ENCODE measurements at regions not wholly inside any gene's neighbourhood (a gene's known extent, or its start where the extent isn't known, plus 50 kb on each side); places are given as distances from the start of the nearest gene placed in this dataset.

GRCh38 chr7:47669901-47670384 lies 88.0 kb upstream of the TNS3 start:
- POLR2A ChIA-PET: no interaction called here
- intact Hi-C loops (cut with micrococcal nuclease): no loop called here

GRCh38 chr7:47669178-47669891 lies 87.4 kb upstream of the TNS3 start:
- Mint-ChIP-seq H3K9me3 (no peaks in the 10 kb centered on the region), H3K4me1 (ENCODE audit: low read depth) (no peaks in the 10 kb centered on the region), H3K36me3 (no peaks in the 10 kb centered on the region), H3K27me3 (no peaks in the 10 kb centered on the region), H3K27ac (no peak overlapping the region), H3K4me3 (no peak overlapping the region)
- DNase-seq: no peak
- ChIA-PET CTCF (no interaction called here), POLR2A (no interaction called here)
- intact Hi-C loops (cut with micrococcal nuclease): no loop called here

More at GRCh38 chr7:47669901-47670384, 88.0 kb upstream of the TNS3 start:
- H3K36me3 Mint-ChIP-seq: no peaks in the 10 kb centered on the region
- no peak for DNase-seq
- no peak overlapping the region for H3K27ac Mint-ChIP-seq
- no peaks in the 10 kb centered on the region for H3K9me3 Mint-ChIP-seq
- H3K4me3 Mint-ChIP-seq: no peak overlapping the region
- no peaks in the 10 kb centered on the region for H3K27me3 Mint-ChIP-seq
- H3K4me1 Mint-ChIP-seq (ENCODE audit: low read depth): no peaks in the 10 kb centered on the region
- CTCF ChIA-PET: no interaction called here

- DNase-seq: no peak
- no peaks in the 10 kb centered on the region for H3K9me3 Mint-ChIP-seq
- no peaks in the 10 kb centered on the region for H3K4me1 Mint-ChIP-seq (ENCODE audit: low read depth)
- intact Hi-C loops (cut with micrococcal nuclease): no loop called here
- no peaks in the 10 kb centered on the region for H3K36me3 Mint-ChIP-seq
- POLR2A ChIA-PET: no interaction called here
- CTCF ChIA-PET: interaction anchor here (0.5 kb wide), 1 partner anchor 1716 kb away, joined by 3 read pairs; no protein-coding TSS in a partner anchor
- no peaks in the 10 kb centered on the region for H3K27me3 Mint-ChIP-seq
- no peak overlapping the region for H3K27ac Mint-ChIP-seq
- no peak overlapping the region for H3K4me3 Mint-ChIP-seq
Observed at GRCh38 chr7:47666164-47666862, 84.4 kb upstream of the TNS3 start.

GRCh38 chr7:47664650-47665195 lies 82.8 kb upstream of the TNS3 start:
- H3K27ac Mint-ChIP-seq: no peak overlapping the region
- ChIA-PET POLR2A (no interaction called here), CTCF (no interaction called here)
- H3K4me3 Mint-ChIP-seq: no peak overlapping the region
- no peaks in the 10 kb centered on the region for H3K9me3 Mint-ChIP-seq
- no peaks in the 10 kb centered on the region for H3K27me3 Mint-ChIP-seq
- no peak for DNase-seq
- no peaks in the 10 kb centered on the region for H3K36me3 Mint-ChIP-seq
- intact Hi-C loops (cut with micrococcal nuclease): no loop called here
- H3K4me1 Mint-ChIP-seq (ENCODE audit: low read depth): no peaks in the 10 kb centered on the region

- no peak for DNase-seq
- H3K36me3 Mint-ChIP-seq: no peaks in the 10 kb centered on the region
- H3K4me1 Mint-ChIP-seq (ENCODE audit: low read depth): no peaks in the 10 kb centered on the region
- no peaks in the 10 kb centered on the region for H3K9me3 Mint-ChIP-seq
- intact Hi-C loops (cut with micrococcal nuclease): no loop called here
- H3K27me3 Mint-ChIP-seq: no peaks in the 10 kb centered on the region
- ChIA-PET POLR2A (no interaction called here), CTCF (no interaction called here)
- no peak overlapping the region for H3K27ac Mint-ChIP-seq
- no peak overlapping the region for H3K4me3 Mint-ChIP-seq
Observed at GRCh38 chr7:47663851-47664250, 81.9 kb upstream of the TNS3 start.

GRCh38 chr7:47663213-47663612 lies 81.3 kb upstream of the TNS3 start:
- no peak overlapping the region for H3K27ac Mint-ChIP-seq
- intact Hi-C loops (cut with micrococcal nuclease): no loop called here
- ChIA-PET POLR2A (no interaction called here), CTCF (no interaction called here)
- DNase-seq: no peak
- no peaks in the 10 kb centered on the region for H3K9me3 Mint-ChIP-seq
- H3K27me3 Mint-ChIP-seq: no peaks in the 10 kb centered on the region
- H3K36me3 Mint-ChIP-seq: no peaks in the 10 kb centered on the region
- H3K4me1 Mint-ChIP-seq (ENCODE audit: low read depth): no peaks in the 10 kb centered on the region
- H3K4me3 Mint-ChIP-seq: no peak overlapping the region

GRCh38 chr7:47661051-47661714 lies 79.3 kb upstream of the TNS3 start:
- no peak overlapping the region for H3K27ac Mint-ChIP-seq
- CTCF ChIA-PET: no interaction called here
- intact Hi-C loops (cut with micrococcal nuclease): no loop called here

GRCh38 chr7:47659664-47660462 lies 78.0 kb upstream of the TNS3 start:
- POLR2A ChIA-PET: no interaction called here
- H3K27ac Mint-ChIP-seq: no peak overlapping the region

More at GRCh38 chr7:47661051-47661714, 79.3 kb upstream of the TNS3 start:
- no peaks in the 10 kb centered on the region for H3K27me3 Mint-ChIP-seq
- H3K36me3 Mint-ChIP-seq: no peaks in the 10 kb centered on the region
- DNase-seq: no peak
- H3K4me3 Mint-ChIP-seq: no peak overlapping the region
- no peaks in the 10 kb centered on the region for H3K4me1 Mint-ChIP-seq (ENCODE audit: low read depth)
- POLR2A ChIA-PET: no interaction called here
- no peaks in the 10 kb centered on the region for H3K9me3 Mint-ChIP-seq

GRCh38 chr7:47658886-47659635 lies 77.2 kb upstream of the TNS3 start:
- no peaks in the 10 kb centered on the region for H3K9me3 Mint-ChIP-seq
- no peak overlapping the region for H3K27ac Mint-ChIP-seq
- H3K4me3 Mint-ChIP-seq: no peak overlapping the region
- no peaks in the 10 kb centered on the region for H3K27me3 Mint-ChIP-seq
- H3K4me1 Mint-ChIP-seq (ENCODE audit: low read depth): no peaks in the 10 kb centered on the region
- ChIA-PET CTCF (no interaction called here), POLR2A (no interaction called here)
- no peaks in the 10 kb centered on the region for H3K36me3 Mint-ChIP-seq
- DNase-seq: no peak
- intact Hi-C loops (cut with micrococcal nuclease): no loop called here

More at GRCh38 chr7:47659664-47660462, 78.0 kb upstream of the TNS3 start:
- no peaks in the 10 kb centered on the region for H3K27me3 Mint-ChIP-seq
- no peak overlapping the region for H3K4me3 Mint-ChIP-seq
- no peak for DNase-seq
- H3K4me1 Mint-ChIP-seq (ENCODE audit: low read depth): no peaks in the 10 kb centered on the region
- intact Hi-C loops (cut with micrococcal nuclease): no loop called here
- CTCF ChIA-PET: no interaction called here
- H3K36me3 Mint-ChIP-seq: no peaks in the 10 kb centered on the region
- no peaks in the 10 kb centered on the region for H3K9me3 Mint-ChIP-seq

GRCh38 chr7:47657126-47657525 lies 75.2 kb upstream of the TNS3 start:
- no peak overlapping the region for H3K27ac Mint-ChIP-seq
- POLR2A ChIA-PET: no interaction called here
- no peak overlapping the region for H3K4me3 Mint-ChIP-seq
- no peak for DNase-seq
- no peaks in the 10 kb centered on the region for H3K9me3 Mint-ChIP-seq
- H3K27me3 Mint-ChIP-seq: no peaks in the 10 kb centered on the region
- CTCF ChIA-PET: no interaction called here
- intact Hi-C loops (cut with micrococcal nuclease): no loop called here
- H3K36me3 Mint-ChIP-seq: no peaks in the 10 kb centered on the region
- no peaks in the 10 kb centered on the region for H3K4me1 Mint-ChIP-seq (ENCODE audit: low read depth)

- no peaks in the 10 kb centered on the region for H3K9me3 Mint-ChIP-seq
- no peak overlapping the region for H3K27ac Mint-ChIP-seq
- ChIA-PET POLR2A (no interaction called here), CTCF (no interaction called here)
- H3K27me3 Mint-ChIP-seq: no peaks in the 10 kb centered on the region
- no peak overlapping the region for H3K4me3 Mint-ChIP-seq
- no peaks in the 10 kb centered on the region for H3K36me3 Mint-ChIP-seq
- no peaks in the 10 kb centered on the region for H3K4me1 Mint-ChIP-seq (ENCODE audit: low read depth)
- DNase-seq: no peak
- intact Hi-C loops (cut with micrococcal nuclease): no loop called here
Observed at GRCh38 chr7:47654672-47655298, 72.9 kb upstream of the TNS3 start.
